Lower leg skin (tissue), 4 donors: ENCODE measurements at regions not wholly inside any gene's neighbourhood (a gene's known extent, or its start where the extent isn't known, plus 50 kb on each side); places are given as distances from the start of the nearest gene placed in this dataset.

ENCODE experiments used
- DNase-seq, 2 donors: peaks; one replicate each; pipeline ENCODE4 v3.0.0-alpha.2; 2019; ENCODE audit warnings: low spot score in 2 of 2
- H3K4me3 ChIP-seq: fragments of 200-600 bp; sonication (generic); 2 replicates; pipeline ENCODE4 v1.5.1; 2017; ENCODE audit warnings: mild to moderate bottlenecking, low read depth; ENCODE audit not compliant: poor library complexity, severe bottlenecking
- CTCF ChIP-seq, 3 donors: fragments of 450-650 bp; IDR thresholded peaks; one replicate each; pipeline ENCODE4 v1.5.1; 2016; ENCODE audit warnings: antibody characterized with exemption in 3 of 3, mild to moderate bottlenecking in 3 of 3, moderate library complexity in 2 of 3
- POLR2A ChIP-seq, 2 donors: fragments of 450-650 bp; IDR thresholded peaks; one replicate each; pipeline ENCODE4 v1.6.1; 2016 to 2017; ENCODE audit warnings: antibody characterized with exemption in 2 of 2, mild to moderate bottlenecking in 1 of 2, moderate library complexity in 1 of 2
- WGBS, 2 donors: methylation state at CpG; one replicate each; pipeline ENCODE4 v1.1.5; 2018; 5-methylcytosine and 5-hydroxymethylcytosine counted together
- intact Hi-C: fragments of 100-400 bp; cut with DNase I; formaldehyde crosslinking; loops from one replicate; pipeline ENCODE4 v1.15.0; 2023; ENCODE audit warnings: low total_unique reads

- intact Hi-C loops = no loop called here
- no peak for DNase-seq
- 66 to 72% methylated on average over 10 of the region's 10 CpGs for WGBS, 2 donors
- TF ChIP-seq CTCF (IDR thresholded peaks at IDR 0.05) = no peak
- TF ChIP-seq POLR2A (IDR thresholded peaks at IDR 0.05) = no peak
- no peak overlapping the region for H3K4me3 ChIP-seq
Observed at GRCh38 chr1:38328278-38329035, 281.9 kb upstream of the POU3F1 start.

GRCh38 chr1:38327559-38327973 is 281.0 kb upstream of the POU3F1 start:
- TF ChIP-seq CTCF (IDR thresholded peaks at IDR 0.05) (no peak), POLR2A (IDR thresholded peaks at IDR 0.05) (no peak)
- H3K4me3 ChIP-seq = no peak overlapping the region
- DNase-seq = no peak
- 62 to 75% methylated on average over 2 of the region's 2 CpGs for WGBS, 2 donors
- intact Hi-C loops = no loop called here

- intact Hi-C loops = no loop called here
- no peak overlapping the region for H3K4me3 ChIP-seq
- no peak for DNase-seq
- TF ChIP-seq POLR2A (IDR thresholded peaks at IDR 0.05) (no peak), CTCF (IDR thresholded peaks at IDR 0.05) (no peak)
- WGBS, 2 donors = 78 to 84% methylated on average over 9 of the region's 9 CpGs
Observed at GRCh38 chr1:38326856-38327255, 280.3 kb upstream of the POU3F1 start.

GRCh38 chr1:38326135-38326534 is 279.5 kb upstream of the POU3F1 start:
- TF ChIP-seq CTCF (IDR thresholded peaks at IDR 0.05) (no peak), POLR2A (IDR thresholded peaks at IDR 0.05) (no peak)
- H3K4me3 ChIP-seq = no peak overlapping the region
- intact Hi-C loops = no loop called here
- 36 to 53% methylated on average over 3 of the region's 3 CpGs for WGBS, 2 donors
- DNase-seq = no peak

- TF ChIP-seq CTCF (IDR thresholded peaks at IDR 0.05) (no peak), POLR2A (IDR thresholded peaks at IDR 0.05) (no peak)
- WGBS, 2 donors = 88 to 94% methylated on average over 2 of the region's 2 CpGs
- intact Hi-C loops = no loop called here
- no peak for DNase-seq
- no peak overlapping the region for H3K4me3 ChIP-seq
Observed at GRCh38 chr1:38312753-38313152, 266.2 kb upstream of the POU3F1 start.

GRCh38 chr1:38310079-38310478 is 263.5 kb upstream of the POU3F1 start:
- no peak overlapping the region for H3K4me3 ChIP-seq
- peak in 1 of 2 donors; percentile 10 for DNase-seq
- TF ChIP-seq CTCF (IDR thresholded peaks at IDR 0.05) = no peak
- no peak for TF ChIP-seq POLR2A (IDR thresholded peaks at IDR 0.05)
- intact Hi-C loops = no loop called here
- 28 to 69% methylated on average over 1 of the region's 1 CpG for WGBS, 2 donors
